ENCODE measurements at regions not wholly inside any gene's neighbourhood (a gene's known extent, or its start where the extent isn't known, plus 50 kb on each side); places are given as distances from the start of the nearest gene placed in this dataset.

- Histone ChIP-seq H4K8ac (ENCODE audit: low read depth in 2 of 2, low read length in 2 of 2) (no peak overlapping the region), H3K18ac (ENCODE audit: low read depth, low read length) (no peak overlapping the region), H3K23ac (ENCODE audit: low read depth, low read length) (no peak overlapping the region), H3K9ac (ENCODE audit: low read depth, low read length) (no peak overlapping the region), H3K9me1 (ENCODE audit: insufficient read depth, low read length) (no peaks in the 10 kb centered on the region), H3K36me3 (ENCODE audit: control insufficient read depth, insufficient read depth, low read length) (no peaks in the 10 kb centered on the region), H4K5ac (ENCODE audit: low read depth, low read length) (no peak overlapping the region), H2AFZ (replicated peaks; ENCODE audit: low read length, poor library complexity) (no peak overlapping the region), H2BK20ac (ENCODE audit: low read depth, low read length) (no peak overlapping the region), H2BK15ac (ENCODE audit: low read depth, low read length) (no peak overlapping the region), H3K79me1 (ENCODE audit: low read depth in 1 of 2, low read length in 2 of 2) (no peaks in the 10 kb centered on the region), H3K9me3 (ENCODE audit: control insufficient read depth, insufficient read depth, low read length) (no peaks in the 10 kb centered on the region), H3K4ac (ENCODE audit: low read depth, low read length) (no peak overlapping the region), H2BK120ac (ENCODE audit: low read depth, low read length) (no peak overlapping the region), H4K20me1 (ENCODE audit: insufficient read depth, low read length) (no peaks in the 10 kb centered on the region), H4K91ac (ENCODE audit: insufficient read depth, low read depth, low read length) (no peak overlapping the region), H3K56ac (ENCODE audit: extremely low read depth, insufficient read depth, low read length) (no peak overlapping the region), H2AK5ac (ENCODE audit: low read depth, low read length) (no peak overlapping the region), H3K4me2 (ENCODE audit: low read depth, low read length) (no peak overlapping the region), H2BK5ac (ENCODE audit: low read depth, low read length, poor library complexity, severe bottlenecking) (no peak overlapping the region), H3K27me3 (ENCODE audit: control insufficient read depth, insufficient read depth, low read length) (no peaks in the 10 kb centered on the region), H3K4me3 (ENCODE audit: insufficient read depth, low read depth, low read length) (no peak overlapping the region), H3K27ac (ENCODE audit: insufficient read depth, low read length) (no peak overlapping the region), H3K4me1 (ENCODE audit: control insufficient read depth, insufficient read depth, low read length) (no peaks in the 10 kb centered on the region), H3K14ac (replicated peaks; ENCODE audit: low read depth, low read length) (no peak overlapping the region), H2AK9ac (replicated peaks; ENCODE audit: low read depth, low read length, poor library complexity) (no peak overlapping the region)
- in situ Hi-C loops (cut with MboI; ENCODE audit: low sequenced_read_pairs) (no loop called here), dilution Hi-C loops (cut with HindIII; ENCODE audit: low sequenced_read_pairs, unreplicated experiment) (no loop called here), intact Hi-C loops (cut with micrococcal nuclease) (no loop called here)
- ChIA-PET CTCF (no interaction called here), POLR2A (ENCODE audit: unreplicated experiment) (no interaction called here)
- ATAC-seq (ENCODE audit: low read depth) = no peak
- no peak for TF ChIP-seq ELK1 (IDR thresholded peaks at IDR 0.05; ENCODE audit: borderline replicate concordance, low read depth, low read length)
- no peak for DNase-seq
- no TSS peak for BruUV-seq (replicated peaks)
- WGBS, 2 experiments (ENCODE audit: extremely low coverage in 2 of 2, insufficient read length in 1 of 2) = 86% methylated on average over 2 of the region's 3 CpGs; no CpG with 5 or more reads in 1 of the 2 experiments
These were observed 183.1 kb upstream of the SNX2 start for GRCh38 chr5:122591828-122592227.

Data from IMR-90 (cell line).